K562 (cell line): ENCODE measurements at regions not wholly inside any gene's neighbourhood (a gene's known extent, or its start where the extent isn't known, plus 50 kb on each side); places are given as distances from the start of the nearest gene placed in this dataset.

Source experiments
- BCOR ChIP-seq: fragments of 450-650 bp; IDR thresholded peaks from 2 replicates; pipeline ENCODE4 v1.6.1; 2016
- BDP1 ChIP-seq: IDR thresholded peaks from 3 replicates; pipeline ENCODE4 v1.6.1; 2011; ENCODE audit not compliant: insufficient read length, insufficient read depth
- FOXO4 ChIP-seq: fragments of 450-650 bp; formaldehyde crosslinking; IDR thresholded peaks from 2 replicates; pipeline ENCODE4 v1.4.0; 2020; ENCODE audit warnings: mild to moderate bottlenecking, moderate library complexity
- GTF2B ChIP-seq: IDR thresholded peaks from 2 replicates; pipeline ENCODE4 v1.6.1; 2011; ENCODE audit not compliant: insufficient read length; ENCODE audit errors: extremely low read depth
- HNRNPL ChIP-seq: fragments of 200-400 bp; formaldehyde crosslinking; IDR thresholded peaks from 2 replicates; pipeline ENCODE4 v1.6.1; 2017; ENCODE audit warnings: low read depth, mild to moderate bottlenecking, low read length
- ID3 ChIP-seq, 2 experiments: fragments of 250-450 bp in 1 of 2; fragments of 450-650 bp in 1 of 2; sonication (Bioruptor Pico) in 1 of 2; IDR thresholded peaks; 2 replicates each; pipeline versions ENCODE4 v1.6.1 to v1.8.0; 2016 to 2021; ENCODE audit warnings: mild to moderate bottlenecking in 2 of 2, moderate library complexity in 2 of 2, missing compliant biosample characterization in 1 of 2, missing genetic modification characterization in 1 of 2
- JUND ChIP-seq, 2 experiments: IDR thresholded peaks; 2 replicates in 1 of 2; 3 replicates in 1 of 2; pipeline ENCODE4 v1.6.1; 2011; ENCODE audit warnings: borderline replicate concordance in 2 of 2, low read depth in 2 of 2, low read length in 2 of 2, improper control_type of control experiment in 1 of 2, missing biosample characterization in 1 of 2, missing genetic modification characterization in 1 of 2, missing genetic modification reagents in 1 of 2
- MAFK ChIP-seq: IDR thresholded peaks from 2 replicates; pipeline ENCODE4 v1.6.1; 2011; ENCODE audit warnings: low read length, improper control_type of control experiment
- MLX ChIP-seq, 2 experiments: fragments of 450-650 bp in 1 of 2; sonication (generic) in 1 of 2; formaldehyde crosslinking; conservative IDR thresholded peaks; 2 replicates each; pipeline versions ENCODE4 v1.4.0 to v1.8.1; 2020 to 2022; ENCODE audit warnings: mild to moderate bottlenecking in 1 of 2, missing genetic modification reagents in 1 of 2
- SMARCB1 ChIP-seq: IDR thresholded peaks from 2 replicates; pipeline ENCODE4 v1.6.1; 2011; ENCODE audit warnings: improper control_type of control experiment, low read depth; ENCODE audit not compliant: insufficient read length
- SNAPC5 ChIP-seq: fragments of 250-450 bp; sonication (Bioruptor Pico); IDR thresholded peaks from 2 replicates; pipeline ENCODE4 v1.8.0; 2021; ENCODE audit warnings: moderate library complexity, mild to moderate bottlenecking, inconsistent platforms
- ZNF165 ChIP-seq: fragments of 250-450 bp; sonication (Bioruptor Pico); IDR thresholded peaks from 2 replicates; pipeline ENCODE4 v1.4.0; 2020; ENCODE audit warnings: borderline replicate concordance
- ZNF280A ChIP-seq: fragments of 450-650 bp; IDR thresholded peaks from 2 replicates; pipeline ENCODE4 v1.6.1; 2018; ENCODE audit warnings: mild to moderate bottlenecking, low read depth; ENCODE audit not compliant: partially characterized antibody
- ZNF354B ChIP-seq: fragments of 250-450 bp; sonication (Bioruptor Pico); IDR thresholded peaks from 2 replicates; pipeline ENCODE4 v1.4.0; 2020
- ZNF511 ChIP-seq: sonication (generic); formaldehyde crosslinking; IDR thresholded peaks from 2 replicates; pipeline ENCODE4 v1.8.0; 2022; ENCODE audit warnings: mild to moderate bottlenecking, missing genetic modification reagents
- ZNF518B ChIP-seq: fragments of 250-450 bp; sonication (Bioruptor Pico); IDR thresholded peaks from 2 replicates; pipeline ENCODE4 v1.5.0; 2021; ENCODE audit warnings: mild to moderate bottlenecking, moderate library complexity
- ZNF699 ChIP-seq: fragments of 250-450 bp; sonication (Bioruptor Pico); IDR thresholded peaks from 2 replicates; pipeline ENCODE4 v1.8.0; 2021; ENCODE audit warnings: mild to moderate bottlenecking, moderate library complexity; ENCODE audit not compliant: insufficient replicate concordance

GRCh38 chr14:22715186-22715812, 51.2 kb upstream of the OXA1L start (continued):
- no peak for TF ChIP-seq ZNF518B (CRISPR knock-in tag)
- TF ChIP-seq ZNF354B (CRISPR knock-in tag): no peak
- no peak for TF ChIP-seq MLX (CRISPR knock-in tag; conservative IDR thresholded peaks at IDR 0.05)
- TF ChIP-seq MAFK: no peak
- TF ChIP-seq GTF2B: no peak
- TF ChIP-seq SNAPC5 (CRISPR knock-in tag): no peak
- no peak for TF ChIP-seq HNRNPL
- TF ChIP-seq SMARCB1: no peak
- no peak for TF ChIP-seq ZNF165
- TF ChIP-seq FOXO4 (CRISPR knock-in tag): no peak
- TF ChIP-seq ID3 (CRISPR knock-in tag; IDR thresholded peaks at IDR 0.05): no peak
- TF ChIP-seq ID3 (tag; IDR thresholded peaks at IDR 0.05): no peak
- TF ChIP-seq ZNF280A: no peak
- TF ChIP-seq ZNF511 (CRISPR knock-in tag): no peak
- TF ChIP-seq BCOR: no peak
- no peak for TF ChIP-seq ZNF699 (CRISPR knock-in tag)
- peak; percentile 54; the same call in 1 of the 2 replicates for TF ChIP-seq JUND (IDR thresholded peaks at IDR 0.05; ENCODE audit: borderline replicate concordance, low read depth, low read length)
- TF ChIP-seq JUND (tag; IDR thresholded peaks at IDR 0.05; ENCODE audit: borderline replicate concordance, low read depth, low read length): no peak
- TF ChIP-seq BDP1: no peak
